GM10266 (cell line): ENCODE measurements at regions not wholly inside any gene's neighbourhood (a gene's known extent, or its start where the extent isn't known, plus 50 kb on each side); places are given as distances from the start of the nearest gene placed in this dataset.

ENCODE experiments used
- DNase-seq: peaks from one replicate; pipeline ENCODE4 v3.0.0; 2012; ENCODE audit errors: extremely low spot score
- CTCF ChIP-seq: IDR thresholded peaks from 2 replicates; pipeline ENCODE4 v1.5.1; 2012; ENCODE audit warnings: mild to moderate bottlenecking, low read depth; ENCODE audit not compliant: control insufficient read depth, insufficient read depth; ENCODE audit errors: missing control alignments

DNA sequence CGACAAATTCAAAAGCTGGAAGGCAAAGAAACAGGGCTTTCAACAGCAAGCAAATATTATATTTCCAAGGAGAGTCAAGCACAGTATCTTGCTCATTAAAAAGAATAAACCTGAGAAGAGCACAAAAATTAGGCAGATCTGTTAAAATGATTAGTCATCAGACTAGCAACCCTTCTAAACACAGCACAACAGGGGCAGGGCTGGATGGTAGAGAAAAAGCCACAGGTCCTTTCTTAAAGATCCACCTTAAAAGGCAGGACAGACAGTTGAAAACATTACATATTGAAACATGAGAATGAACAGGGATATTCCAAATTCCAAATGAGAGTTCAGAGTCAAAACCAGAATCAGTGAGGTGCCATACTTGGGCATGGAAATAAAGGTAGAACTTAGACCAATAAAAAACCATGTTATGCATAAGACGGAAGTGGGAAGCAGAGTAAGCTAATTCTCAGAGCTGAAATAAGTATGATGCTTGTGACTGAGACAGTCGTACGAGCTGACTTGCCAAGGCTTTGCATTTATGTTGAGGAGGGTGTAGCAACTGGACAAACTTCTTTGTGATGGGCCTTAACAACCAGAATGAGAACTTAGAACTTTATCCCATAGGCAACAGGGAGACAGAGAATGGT is 126.9 kb upstream of the FAM9B start:
- DNase-seq, result no peak
- TF ChIP-seq CTCF, result no peak

DNA sequence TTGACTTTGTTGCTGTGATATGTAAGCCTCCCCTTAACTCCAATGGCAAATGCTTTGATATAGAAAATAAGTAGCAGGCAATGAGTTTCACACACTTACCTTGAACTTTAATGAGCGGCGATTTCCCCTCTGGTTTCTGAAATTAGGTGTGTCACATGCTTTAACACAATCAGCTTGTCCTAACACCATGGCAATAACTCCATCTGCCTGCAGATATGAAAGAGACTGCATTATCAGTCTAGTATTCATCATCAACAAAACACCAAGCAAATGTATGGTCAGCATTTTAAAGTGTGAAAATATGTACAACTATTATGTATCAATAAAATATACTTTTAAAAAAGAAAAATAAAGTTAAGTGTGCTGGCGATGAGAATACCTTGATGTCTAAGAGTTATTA is 128.8 kb upstream of the FAM9B start:
- TF ChIP-seq CTCF, result no peak
- DNase-seq, result no peak

- no peak for TF ChIP-seq CTCF
- DNase-seq, result no peak
These were observed 129.3 kb upstream of the FAM9B start for GRCh38 chrX:9163214-9163709.

GRCh38 chrX:9164086-9164485 is 130.2 kb upstream of the FAM9B start:
- no peak for TF ChIP-seq CTCF

DNA sequence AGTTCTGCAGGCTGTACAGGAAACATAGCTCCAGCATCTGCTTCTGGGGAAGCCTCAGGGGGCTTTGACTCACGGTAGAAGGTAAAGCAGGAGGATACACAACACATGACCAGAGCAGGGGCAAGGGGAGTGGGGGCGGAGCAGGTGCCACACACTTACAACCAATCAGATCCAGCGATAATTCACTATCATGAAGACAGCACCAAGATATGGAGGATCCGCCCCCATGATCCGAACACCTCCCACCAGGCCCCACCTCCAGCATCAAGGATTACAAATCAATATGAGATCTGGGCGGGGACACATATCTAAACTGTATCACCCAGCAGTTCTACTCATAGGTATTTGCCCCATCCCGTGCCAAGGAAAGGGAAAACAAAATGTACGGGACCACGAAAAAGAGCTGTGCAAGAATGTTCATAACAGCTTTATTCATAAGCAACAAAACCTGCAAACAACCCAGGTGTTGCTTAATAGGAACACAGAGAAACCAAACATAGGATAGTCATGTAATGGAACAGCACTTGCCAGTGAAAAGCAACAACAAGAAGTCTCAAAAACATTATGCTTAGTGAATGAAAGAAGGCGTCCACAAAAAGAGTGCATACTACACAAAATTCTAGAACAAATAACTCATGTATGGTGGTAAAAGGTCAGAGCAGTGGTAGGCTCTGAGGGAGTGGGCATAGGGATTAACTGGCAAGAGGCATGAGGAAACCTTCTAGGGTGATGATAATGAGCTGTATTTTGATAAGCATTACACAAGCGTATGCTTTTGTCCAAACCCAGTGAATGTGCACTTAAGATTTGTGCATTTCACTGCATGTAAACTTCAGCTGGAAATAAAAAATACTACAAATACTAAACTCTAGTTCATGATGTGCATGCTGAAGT is 130.9 kb upstream of the FAM9B start:
- DNase-seq, result no peak

More at GRCh38 chrX:9164086-9164485, 130.2 kb upstream of the FAM9B start:
- no peak for DNase-seq

GRCh38 chrX:9166584-9166944 is 132.6 kb upstream of the FAM9B start:
- DNase-seq, result no peak
- no peak for TF ChIP-seq CTCF

More for the DNA sequence above, 130.9 kb upstream of the FAM9B start:
- no peak for TF ChIP-seq CTCF
